NCI-H1436 (cell line): ENCODE measurements at regions not wholly inside any gene's neighbourhood (a gene's known extent, or its start where the extent isn't known, plus 50 kb on each side); places are given as distances from the start of the nearest gene placed in this dataset.
"Not testable (repeated sequence)": the region's sequence is repeated elsewhere in the genome, so short reads cannot be mapped to it uniquely, and the experiment has no call there.

Experiments used
- DNase-seq: peaks from one replicate; lab custom pipeline; 2025; lab: John Stamatoyannopoulos, UW

DNA sequence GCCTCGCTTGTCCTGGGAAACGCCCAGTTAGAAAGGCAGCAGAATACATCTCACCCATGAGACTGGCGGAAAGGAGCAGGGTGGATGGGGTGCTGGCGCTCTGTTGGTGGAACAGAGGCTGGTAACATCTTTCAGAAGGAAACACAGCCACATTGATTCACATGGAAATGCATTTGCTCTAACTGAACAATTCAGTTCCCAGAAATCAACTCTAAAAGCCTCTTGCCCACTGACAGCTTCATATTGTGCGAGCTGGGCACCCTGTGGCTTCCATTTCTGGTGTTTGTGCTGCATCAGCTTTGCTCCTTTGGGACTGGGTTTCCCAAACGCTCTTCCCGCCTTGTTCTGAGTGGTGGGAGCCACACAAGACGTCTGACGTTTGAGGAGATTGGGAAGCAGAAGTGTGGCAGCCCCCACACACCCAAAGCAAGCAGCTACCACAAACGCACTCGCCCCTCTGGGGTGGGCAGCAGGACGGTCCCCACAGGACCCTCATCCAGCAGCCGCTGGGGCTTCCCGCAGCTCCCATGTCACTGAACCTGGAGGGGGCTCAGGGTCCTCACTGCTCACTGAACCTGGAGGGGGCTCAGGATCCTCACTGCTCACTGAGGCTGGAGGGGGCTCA lies 229.5 kb downstream of the ERMARD start:
- DNase-seq: no peak

DNA sequence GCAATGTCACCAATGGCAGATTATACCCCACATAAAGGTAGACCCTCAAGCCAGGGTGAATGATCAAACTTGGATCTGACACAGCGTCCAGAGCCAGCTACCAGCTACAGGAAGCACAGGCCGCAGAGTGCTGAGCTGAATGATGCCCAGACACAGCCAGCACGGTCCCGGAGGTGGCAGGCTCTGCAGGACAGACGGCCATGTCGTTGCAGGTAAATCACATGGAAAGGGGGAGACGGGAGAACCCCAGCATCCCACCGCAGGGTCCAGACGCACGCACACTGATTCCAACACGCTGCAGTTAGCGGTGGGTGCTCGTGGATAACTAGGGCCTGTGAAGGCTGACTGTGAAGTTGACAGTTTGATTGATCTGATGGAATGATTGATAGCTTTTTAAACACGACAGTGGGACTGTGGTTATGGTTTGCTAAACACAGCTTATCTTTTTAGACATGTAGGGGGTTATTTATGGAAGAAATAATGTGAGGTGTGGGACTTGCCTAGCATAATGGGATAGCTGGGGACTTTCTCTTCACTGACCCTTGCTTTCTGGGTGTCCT lies 228.5 kb downstream of the ERMARD start:
- no peak for DNase-seq

DNA sequence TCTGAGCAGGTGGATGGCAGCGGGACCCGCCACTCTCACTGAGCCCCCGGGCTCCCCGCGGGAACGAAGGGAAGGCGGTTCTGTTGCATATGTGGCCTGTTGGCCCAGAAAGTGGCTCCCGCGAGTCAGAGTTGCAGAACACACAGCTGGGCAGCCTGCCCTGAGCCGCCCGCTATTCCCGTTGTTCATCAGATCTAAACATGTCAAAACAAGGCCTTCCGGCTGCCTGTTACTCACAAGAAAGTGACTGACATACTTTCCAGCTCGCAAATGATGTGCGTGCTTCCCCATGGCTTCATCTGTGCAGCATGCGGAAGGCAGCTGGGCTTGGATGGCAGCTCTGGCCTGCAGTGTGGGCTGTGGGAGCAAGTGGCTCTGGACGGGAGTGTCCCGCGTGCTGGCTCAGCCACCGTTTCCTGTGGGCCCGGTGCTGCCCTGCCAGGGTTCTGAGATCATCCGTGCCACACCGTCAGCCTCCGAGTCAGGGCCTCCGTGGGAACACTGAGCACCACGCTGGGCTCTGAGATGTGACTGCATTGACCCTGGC lies 227.3 kb downstream of the ERMARD start:
- no peak for DNase-seq

DNA sequence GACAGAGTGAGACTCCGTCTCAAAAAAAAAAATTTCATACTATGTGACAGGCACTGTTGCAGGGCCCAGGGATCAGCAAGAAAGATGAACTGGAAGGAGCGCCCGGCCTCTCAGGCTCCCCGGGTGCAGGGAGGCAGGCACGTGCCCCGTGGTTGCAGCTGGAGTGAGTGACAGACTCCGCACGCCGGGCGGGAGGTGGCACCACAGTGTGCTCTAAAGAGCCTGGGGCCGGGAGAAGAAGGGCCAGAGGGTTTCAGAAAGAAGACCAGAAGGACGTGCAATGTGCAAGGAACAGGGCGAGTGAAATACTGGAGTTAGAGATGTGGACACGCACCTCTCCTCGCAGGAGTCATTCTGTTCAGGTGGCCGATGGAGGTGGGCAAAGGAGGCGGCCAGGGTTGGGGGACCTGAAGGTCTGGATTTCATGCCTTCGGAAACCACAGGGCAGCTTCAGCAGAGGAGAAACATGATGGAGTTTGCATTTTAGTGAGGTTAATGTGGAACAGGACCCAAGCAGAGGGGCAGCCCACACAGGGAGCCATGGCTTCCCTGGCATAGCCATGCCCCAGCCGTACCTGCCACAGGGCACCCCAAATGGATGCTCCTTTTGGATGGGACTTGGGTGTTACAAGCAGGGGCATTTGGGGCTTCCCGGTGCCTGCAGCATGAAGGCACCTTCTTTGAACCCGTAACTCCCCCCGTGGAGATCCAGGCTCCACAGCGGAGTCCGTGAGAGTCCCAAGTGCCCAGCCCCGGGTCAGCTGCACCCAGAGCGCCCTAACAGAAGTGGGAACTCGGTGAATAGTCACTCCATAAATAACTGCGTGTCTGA lies 226.2 kb downstream of the ERMARD start:
- DNase-seq: no peak

DNA sequence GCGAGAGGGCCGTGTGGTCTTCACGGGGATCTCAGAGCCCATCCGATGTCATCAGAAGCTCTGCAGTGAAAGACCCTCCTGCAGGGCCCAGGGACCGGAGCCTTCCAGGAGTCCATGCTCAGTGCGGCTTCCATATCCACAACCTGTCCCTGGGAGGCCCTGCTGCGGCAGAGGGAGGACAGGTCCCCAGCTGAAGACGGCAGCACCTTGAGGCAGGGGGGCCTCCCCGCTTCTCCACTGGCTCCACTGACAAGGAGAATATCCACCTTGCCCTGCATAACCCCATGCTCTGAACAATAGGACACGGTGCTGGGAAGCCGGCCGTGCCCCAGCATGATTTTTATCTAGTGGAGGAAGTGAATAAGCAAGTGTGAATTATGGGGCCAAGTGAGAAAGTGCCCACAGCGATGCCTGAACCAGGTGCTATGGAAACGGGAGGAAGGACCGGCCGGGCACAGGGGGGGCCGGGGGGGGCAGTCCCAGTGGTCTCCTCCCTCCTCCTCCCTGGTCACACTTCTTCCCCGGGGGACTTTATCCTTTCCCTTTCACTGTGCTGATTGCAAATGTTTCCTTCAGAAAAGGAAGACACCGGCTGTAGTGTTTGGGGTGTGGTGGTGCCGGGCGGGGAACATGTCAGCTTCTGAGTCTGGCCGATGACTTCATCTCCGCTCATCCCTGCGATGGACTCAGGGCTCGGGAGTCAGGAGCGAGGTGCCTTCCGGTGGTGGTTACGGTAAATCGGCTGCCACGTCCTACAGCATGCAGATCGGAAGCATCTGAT lies 225.1 kb downstream of the ERMARD start:
- no peak for DNase-seq

DNA sequence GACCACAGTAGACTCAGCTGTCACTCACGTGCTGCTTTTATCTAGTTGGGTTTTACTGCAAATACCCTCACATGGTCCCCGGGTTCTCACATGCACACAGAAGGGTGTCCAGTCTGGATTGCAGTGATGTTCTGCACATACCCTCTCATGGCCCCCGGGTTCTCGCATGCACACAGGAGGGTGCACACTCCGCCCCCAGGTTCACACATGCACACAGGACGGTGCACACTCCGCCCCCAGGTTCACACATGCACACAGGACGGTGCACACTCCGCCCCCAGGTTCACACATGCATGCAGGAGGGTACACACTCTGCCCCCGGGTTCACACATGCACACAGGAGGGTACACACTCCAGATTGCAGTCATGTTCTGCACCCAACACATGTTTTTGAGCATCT lies 224.3 kb downstream of the ERMARD start:
- DNase-seq: no peak

DNA sequence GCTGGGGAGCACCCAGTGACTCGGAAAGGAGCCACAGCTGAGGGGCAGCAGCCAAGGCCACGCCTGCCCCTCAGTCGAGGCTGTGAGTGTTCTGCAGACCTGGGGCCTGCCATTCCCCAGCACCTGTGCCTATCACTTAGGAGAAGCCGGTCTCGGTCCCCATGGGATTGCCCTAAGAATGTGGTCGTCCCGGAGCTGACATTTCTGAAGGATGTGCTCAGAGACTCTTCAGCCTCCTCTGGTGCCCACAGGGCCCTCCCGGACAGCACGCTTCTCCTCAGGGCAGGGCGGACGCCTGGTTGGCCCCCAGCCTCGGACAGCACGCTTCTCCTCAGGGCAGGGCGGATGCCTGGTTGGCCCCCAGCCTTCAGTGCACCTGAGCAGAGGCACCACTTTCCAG lies 223.9 kb downstream of the ERMARD start:
- no peak for DNase-seq

DNA sequence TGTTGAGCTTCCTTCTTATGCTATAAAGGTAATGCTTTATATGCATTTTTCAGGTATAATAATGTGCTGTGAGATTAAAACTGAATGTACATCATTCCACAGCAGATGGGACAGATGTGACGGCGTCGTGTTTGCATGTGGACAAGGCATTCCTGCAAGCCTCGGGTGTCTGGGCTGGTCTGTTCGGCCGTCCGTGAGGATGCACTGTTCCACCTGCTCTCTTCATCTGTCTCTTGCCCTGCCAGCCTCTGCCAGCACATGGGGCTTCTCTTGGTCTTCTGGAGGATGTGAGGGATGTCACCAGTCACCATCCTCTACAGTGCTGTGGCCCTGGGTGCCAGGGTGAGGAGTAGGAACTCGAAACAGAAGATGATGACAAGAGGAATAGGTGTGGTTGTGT lies 223.2 kb downstream of the ERMARD start:
- no peak for DNase-seq

DNA sequence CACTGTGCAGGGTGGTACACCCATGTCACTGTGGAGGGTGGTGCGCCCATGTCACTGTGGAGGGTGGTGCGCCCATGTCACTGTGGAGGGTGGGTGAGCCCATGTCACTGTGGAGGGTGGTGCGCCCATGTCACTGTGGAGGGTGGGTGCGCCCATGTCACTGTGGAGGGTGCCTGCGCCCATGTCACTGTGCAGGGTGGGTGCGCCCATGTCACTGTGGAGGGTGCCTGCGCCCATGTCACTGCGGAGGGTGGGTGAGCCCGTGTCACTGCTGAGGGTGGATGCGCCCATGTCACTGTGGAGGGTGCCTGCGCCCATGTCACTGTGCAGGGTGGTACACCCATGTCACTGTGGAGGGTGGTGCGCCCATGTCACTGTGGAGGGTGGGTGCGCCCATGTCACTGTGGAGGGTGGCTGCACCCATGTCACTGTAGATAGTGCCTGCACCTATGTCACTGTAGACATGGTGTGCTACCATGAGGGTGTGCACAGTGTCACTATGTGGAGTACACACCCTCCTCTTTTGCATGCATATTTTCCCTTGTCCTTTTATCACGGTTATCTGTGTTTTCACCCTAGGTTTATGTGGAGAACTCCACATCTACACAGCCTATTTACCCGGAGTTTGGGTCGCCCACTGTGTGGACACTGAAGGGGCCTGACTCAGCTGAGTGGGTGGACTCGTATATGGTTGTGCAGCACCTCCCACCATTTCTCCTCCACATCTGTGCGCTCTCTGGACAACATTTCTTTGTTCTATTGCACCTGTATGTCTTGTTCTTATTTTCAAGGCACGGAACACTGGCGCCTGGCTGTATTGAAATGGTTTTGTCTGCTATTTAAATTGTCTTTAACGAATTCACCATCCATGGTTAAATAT lies 222.4 kb downstream of the ERMARD start:
- not testable (repeated sequence) for DNase-seq

DNA sequence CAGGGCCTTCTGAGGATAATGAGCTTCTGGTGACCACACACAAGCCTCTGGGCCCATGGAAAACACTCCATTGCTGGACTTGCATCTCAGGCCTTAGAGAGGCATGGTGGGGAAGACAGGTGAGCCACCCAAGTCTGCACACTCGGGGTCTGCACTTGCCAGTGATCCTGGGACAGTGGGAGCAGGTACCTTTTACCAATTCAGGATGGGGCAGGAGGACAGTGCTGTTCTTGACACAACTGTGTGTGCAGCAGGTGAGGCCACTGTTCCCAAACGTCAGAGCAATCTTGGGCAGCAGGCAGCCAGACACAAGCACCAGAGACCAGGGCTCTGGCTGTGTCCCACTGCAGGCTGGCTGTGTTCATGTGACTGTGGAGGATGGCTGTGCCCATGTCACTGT lies 221.3 kb downstream of the ERMARD start:
- no peak for DNase-seq

DNA sequence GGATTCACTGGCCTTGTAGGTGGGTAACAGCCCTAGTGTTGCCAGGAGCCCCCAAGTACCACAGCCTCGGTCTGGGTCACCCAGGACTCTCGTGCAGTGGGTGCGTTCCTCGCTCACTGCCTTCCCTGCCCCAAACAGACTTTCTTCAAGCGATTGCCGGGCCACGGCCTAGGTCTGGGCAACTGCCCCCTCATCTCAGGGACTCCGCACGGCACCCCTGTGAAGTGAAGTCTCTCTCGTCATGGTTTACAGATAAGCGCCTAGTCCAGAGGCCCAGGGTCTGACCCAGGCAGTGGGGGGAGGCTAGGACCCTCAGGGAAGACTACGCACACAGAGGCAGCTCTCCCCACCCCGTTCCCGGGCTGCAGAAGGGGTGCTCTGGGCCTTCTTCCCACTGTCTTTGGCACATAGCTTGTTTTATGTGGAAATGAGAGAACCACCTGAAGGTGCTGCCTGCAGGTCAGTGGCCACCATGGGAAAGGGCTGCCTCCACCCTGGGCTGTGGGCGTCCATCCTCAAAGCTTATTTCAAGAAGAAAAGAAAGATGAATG lies 220.8 kb downstream of the ERMARD start:
- no peak for DNase-seq

DNA sequence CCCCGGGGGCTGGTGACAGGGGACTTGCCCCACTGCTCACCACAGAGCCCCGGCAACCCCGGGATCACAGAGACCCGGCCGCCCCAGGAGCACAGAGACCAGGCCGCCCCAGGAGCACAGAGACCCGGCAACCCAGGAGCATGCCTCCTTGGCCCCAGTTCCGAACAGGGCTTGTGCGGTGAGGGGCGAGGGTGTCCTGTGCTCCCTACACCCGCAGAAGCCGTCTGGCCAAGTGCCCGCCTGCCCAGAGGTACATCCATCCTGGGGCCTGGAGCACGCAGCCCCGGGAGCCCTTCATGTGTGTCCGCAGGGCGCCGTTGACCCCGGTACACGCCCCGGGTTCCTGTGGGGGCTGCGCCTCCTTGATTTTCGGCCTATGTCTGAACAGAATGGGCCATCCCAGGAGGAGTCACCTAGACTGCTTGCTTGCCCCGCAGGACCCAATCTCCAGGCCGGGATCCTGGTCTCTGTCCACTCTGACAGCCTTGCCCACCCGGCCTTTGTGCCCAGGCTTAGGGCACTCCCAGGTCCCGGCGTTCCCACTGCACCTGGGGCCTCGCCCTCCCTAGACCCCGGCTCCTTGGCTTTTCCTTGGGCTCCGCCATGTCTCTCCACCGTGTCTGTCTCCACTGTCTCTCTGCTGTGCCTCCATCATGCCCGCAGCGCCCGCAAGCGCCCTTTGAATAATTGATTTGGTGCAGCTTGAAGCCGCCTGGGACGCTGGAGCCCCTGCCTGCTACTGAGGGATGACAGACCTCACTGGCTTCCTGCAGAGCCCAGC lies 219.8 kb downstream of the ERMARD start:
- DNase-seq: no peak

DNA sequence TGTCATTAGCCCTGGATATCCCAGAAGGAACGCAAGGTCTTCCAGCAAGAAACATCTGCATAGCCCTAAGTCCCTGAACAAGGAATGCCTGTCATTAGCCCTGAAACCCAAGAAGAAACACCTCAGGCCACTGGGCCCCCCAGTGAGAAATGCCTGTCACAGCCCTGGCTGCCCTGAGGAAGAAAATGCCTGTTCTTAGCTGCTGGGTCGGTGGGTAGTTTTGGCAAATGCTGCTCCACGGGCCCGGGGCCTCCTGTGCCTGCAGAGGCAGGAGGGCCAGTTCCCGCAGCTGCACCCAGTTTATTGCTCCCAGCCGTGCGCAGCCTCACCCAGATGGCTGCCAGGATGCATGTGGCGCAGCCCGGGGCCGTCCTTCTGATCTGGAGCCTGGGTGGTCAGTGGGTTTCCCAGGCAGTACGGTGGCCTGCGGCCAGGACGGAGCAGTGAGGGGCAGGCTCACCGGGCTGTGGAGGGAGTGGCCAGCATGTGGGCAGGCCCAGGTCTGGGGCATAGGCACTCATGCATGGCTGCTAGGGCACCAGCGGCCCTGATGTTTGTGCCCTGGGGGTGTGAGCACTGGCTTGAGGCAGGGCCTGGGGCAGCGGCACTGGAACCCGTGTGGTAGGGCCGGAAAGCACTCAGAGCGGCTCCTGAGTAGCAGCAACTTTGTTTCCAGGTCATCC lies 219.0 kb downstream of the ERMARD start:
- no peak for DNase-seq

DNA sequence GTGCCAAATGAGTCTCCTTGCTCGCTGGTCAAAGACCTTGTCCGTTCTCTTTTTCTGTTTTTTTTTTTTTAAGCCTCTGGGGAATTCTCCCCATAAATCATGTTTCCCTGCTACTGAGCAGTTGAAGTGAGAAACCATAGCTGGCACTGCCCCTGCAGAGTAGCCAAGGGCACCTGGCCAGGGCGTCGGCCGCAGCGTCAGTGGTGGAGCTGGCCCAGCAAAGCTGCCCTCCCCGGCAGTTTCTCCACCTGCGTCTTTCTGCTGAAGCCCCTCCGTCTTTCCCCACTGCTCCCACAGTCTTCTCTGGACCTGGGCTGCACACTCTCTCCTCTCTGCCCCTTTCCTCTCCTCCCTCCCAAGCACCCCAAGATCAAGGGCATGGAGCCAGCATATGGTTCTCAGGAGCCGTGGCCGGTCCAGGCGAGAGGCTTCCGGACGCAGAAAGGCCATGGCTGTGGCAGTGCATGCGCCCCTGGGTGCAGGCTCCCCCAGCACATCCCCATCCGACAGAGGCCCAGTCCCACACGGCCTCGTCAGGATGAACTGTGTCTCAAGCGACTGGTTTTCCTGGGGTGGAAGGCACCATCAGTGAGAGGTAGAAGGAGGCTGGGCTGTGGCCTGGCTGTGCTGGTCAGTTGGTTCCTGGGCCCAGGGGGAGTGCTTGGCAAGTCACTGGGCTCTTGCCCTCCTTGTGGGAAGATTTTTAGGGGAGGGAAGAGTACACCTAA lies 218.1 kb downstream of the ERMARD start:
- DNase-seq: no peak

DNA sequence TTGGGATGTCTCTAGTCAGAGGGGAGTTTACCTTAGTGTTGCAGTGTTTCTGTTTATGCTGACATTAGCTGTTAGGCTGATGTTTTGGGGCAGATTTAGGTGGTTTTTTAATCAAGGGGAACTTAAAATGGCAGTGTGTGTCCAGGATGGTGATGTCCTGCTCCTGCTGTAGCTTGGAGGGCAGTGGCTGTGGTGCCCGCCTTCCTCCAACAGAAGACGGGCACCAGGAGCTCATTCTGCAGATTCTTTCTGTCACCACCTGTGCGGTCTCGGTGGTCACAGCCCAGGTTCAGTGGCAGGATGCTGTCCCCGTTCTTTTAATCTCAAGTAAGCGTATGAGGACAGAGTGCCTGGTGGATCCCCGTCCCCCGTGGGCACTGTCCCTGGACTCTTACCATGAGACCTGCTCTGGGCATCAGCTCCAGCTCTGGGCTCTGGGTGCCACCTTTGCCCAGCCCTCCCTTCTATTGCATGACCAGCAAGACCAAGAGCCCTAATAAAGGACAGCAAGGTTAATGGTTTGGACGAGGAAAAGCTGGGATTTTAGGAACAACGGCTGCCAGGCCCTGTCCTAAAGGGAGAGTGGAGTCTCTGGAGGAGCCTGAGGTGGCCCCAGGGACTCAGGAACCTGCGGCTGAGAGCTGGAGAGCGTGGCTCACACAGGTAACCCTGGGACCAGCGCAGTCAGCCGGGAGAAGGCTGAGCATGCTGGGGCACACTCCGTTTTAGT lies 217.3 kb downstream of the ERMARD start:
- no peak for DNase-seq

DNA sequence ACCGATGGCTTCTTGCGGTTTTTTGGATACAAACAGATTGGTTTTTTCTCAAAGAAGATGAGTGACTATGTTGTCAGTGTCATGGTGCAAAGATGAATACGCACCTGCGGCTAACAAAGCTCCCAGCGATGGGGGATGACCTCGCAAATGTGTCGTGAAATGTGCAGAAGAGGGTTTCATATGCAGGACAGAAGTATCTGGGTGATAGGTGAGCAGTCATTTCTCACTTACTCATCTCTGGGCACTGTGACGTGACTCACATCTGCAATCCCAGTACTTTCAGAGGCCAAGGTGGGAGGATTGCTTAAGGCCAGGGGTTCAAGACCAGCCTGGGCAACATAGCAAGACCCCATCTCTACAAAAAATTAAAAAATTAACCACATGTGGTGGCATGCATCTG lies 216.3 kb downstream of the ERMARD start:
- DNase-seq: no peak

DNA sequence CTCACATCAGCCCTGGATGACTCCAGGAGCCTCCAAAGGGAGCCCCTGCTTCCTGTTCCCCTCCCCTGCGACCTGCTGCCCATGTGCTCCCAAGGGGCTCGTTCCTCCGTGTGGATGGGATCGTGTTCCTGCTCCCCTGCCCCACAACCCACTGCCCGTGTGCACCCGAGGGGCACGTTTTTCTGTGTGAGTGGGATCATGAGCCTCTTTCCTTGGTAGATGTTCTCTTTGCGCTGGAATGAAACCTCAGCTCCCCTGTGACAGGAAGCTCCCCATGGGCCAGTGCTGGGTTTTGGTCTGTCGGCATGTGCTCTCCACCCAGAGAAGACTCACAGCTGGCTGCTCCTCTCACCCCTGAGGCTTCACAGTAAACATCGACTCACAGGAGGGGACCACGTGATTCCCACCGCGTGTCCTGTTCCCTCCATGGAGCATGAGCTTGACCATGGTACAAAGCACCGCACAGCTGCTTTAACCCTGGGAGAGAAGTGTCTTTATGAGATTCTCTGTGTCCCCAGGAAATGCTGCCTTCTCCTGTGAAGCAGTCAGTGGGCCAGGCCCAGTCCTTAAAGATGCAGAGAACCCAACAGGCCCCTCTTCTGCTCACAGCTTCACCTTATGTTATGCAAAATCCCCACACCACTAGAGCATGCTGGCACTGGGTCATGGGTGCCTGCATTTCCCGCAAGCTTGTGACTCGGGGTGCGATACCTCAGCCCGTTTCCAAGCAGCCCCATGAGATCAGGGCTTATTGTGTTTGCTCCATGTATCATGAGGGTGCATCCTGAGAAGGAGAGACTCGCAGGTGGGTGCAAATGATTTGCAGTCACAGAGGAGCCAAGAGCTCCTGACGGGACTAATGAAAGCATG lies 215.1 kb downstream of the ERMARD start:
- DNase-seq: no peak
